Duodenal mucosa (tissue), 2 donors: ENCODE measurements at regions not wholly inside any gene's neighbourhood (a gene's known extent, or its start where the extent isn't known, plus 50 kb on each side); places are given as distances from the start of the nearest gene placed in this dataset.

Experiments used
- H3K27ac ChIP-seq: one replicate; pipeline ENCODE4 v1.7.0; 2013; ENCODE audit warnings: low read depth, low read length
- H3K27me3 ChIP-seq, 2 donors: one replicate each; pipeline ENCODE4 v1.7.0; 2013; ENCODE audit warnings: low read length in 2 of 2, control low read depth in 1 of 2; ENCODE audit not compliant: insufficient read depth in 2 of 2, control insufficient read depth in 1 of 2
- H3K36me3 ChIP-seq, 2 donors: one replicate each; pipeline ENCODE4 v1.7.0; 2013; ENCODE audit warnings: low read length in 2 of 2, control low read depth in 1 of 2; ENCODE audit not compliant: insufficient read depth in 2 of 2, control insufficient read depth in 1 of 2
- H3K4me1 ChIP-seq, 2 donors: one replicate each; pipeline ENCODE4 v1.7.0; 2013; ENCODE audit warnings: low read length in 2 of 2, control low read depth in 1 of 2; ENCODE audit not compliant: insufficient read depth in 2 of 2, control insufficient read depth in 1 of 2
- H3K4me3 ChIP-seq, 2 donors: one replicate each; pipeline ENCODE4 v1.7.0; 2013; ENCODE audit warnings: low read length in 2 of 2, low read depth in 1 of 2
- H3K9ac ChIP-seq, 2 donors: one replicate each; pipeline ENCODE4 v1.7.0; 2013; ENCODE audit warnings: low read length in 2 of 2, low read depth in 1 of 2
- H3K9me3 ChIP-seq, 2 donors: one replicate each; pipeline ENCODE4 v1.7.0; 2013; ENCODE audit warnings: low read length in 2 of 2, control low read depth in 1 of 2; ENCODE audit not compliant: control insufficient read depth in 1 of 2

DNA sequence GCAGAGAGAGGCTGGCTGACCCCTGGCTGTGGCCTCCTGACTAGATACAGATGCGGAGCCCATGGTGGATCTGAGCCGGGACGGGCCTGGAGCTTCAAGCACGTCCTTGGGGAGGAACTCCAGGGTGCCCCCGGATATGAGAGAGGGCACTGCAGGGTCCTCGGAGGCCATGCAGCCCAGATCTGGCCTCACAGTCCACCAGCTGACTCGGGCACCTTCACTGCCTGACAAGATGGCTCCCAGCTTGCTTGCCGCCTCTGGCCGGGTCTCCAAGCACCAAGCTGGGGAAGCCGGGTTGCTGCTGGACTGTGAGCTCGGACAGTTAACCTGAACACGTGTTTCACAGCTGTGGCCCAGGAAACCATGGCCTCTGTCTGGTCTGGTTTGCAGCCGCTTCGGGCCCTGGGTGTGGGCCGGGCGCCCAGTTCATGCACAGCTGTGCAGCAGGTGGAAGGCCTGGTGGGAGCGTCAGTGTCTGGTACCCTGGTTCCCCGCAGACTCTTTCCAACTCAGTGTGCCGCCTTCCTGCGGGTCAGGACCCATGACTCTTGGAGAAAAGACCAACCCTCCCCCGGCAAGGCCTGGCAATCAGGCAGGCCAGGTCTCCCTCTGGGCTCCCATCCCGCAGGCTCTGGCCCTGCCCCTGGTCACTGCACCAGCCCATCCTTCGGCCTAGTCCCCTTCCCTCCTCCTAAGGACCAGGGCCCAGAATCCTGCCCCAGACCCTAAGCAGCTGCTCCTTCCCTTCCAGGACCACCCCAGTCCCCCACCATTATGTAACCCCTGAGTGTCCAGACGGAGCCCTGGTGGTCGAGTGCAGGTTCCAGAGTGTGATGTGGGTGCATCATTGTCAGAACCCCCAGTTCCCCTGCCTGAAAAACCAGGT lies 74.6 kb upstream of the OTOS start:
- no peak overlapping the region for H3K4me3 ChIP-seq
- H3K9me3 ChIP-seq = no peaks in the 10 kb centered on the region
- no peaks in the 10 kb centered on the region for H3K4me1 ChIP-seq
- H3K27me3 ChIP-seq = no peaks in the 10 kb centered on the region
- H3K9ac ChIP-seq = no peak overlapping the region
- H3K36me3 ChIP-seq = no peaks in the 10 kb centered on the region
- H3K27ac ChIP-seq = no peak overlapping the region

DNA sequence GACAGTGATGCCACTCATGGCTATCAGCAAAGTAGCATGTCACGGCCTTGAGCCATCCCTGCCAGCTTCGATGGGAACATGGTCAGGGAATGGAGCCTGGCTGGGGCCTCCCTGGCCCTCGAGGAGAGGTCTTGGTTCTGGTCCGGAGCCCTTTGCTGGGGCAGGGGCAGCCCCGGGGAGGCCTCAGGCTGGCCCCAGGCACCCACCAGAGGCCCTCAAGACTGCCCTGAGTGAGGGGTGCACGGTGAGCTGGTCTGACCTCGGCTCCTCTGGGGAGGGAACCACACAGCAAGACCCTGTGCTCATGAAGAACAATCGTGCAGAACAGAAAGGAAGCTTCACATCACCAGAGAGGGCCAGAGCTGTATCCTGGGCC lies 75.2 kb upstream of the OTOS start:
- Histone ChIP-seq H3K9me3 (no peaks in the 10 kb centered on the region), H3K4me1 (no peaks in the 10 kb centered on the region), H3K27me3 (no peaks in the 10 kb centered on the region), H3K9ac (no peak overlapping the region), H3K36me3 (no peaks in the 10 kb centered on the region), H3K27ac (no peak overlapping the region), H3K4me3 (no peak overlapping the region)

DNA sequence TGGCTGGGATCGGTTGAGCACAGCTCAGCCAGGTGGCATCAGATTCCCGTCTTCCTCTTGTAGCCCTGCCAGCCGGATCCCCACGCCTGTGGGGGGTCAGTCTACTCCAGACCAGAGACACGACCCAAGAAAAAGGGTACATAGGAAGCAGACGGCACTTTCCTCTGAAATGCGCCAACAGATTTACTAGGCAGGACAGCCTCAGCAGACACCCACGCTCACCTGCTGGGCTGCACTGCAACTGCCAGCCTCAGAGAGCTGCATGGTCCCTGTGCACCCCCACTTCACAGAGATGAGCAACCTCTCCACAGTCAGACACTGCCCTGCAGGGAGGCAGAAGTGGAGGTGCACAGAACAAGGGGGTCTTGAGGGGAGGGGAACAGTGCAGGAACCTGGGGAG lies 75.7 kb upstream of the OTOS start:
- no peaks in the 10 kb centered on the region for H3K27me3 ChIP-seq
- no peaks in the 10 kb centered on the region for H3K9me3 ChIP-seq
- no peaks in the 10 kb centered on the region for H3K4me1 ChIP-seq
- no peak overlapping the region for H3K9ac ChIP-seq
- no peak overlapping the region for H3K27ac ChIP-seq
- no peak overlapping the region for H3K4me3 ChIP-seq
- H3K36me3 ChIP-seq = no peaks in the 10 kb centered on the region

DNA sequence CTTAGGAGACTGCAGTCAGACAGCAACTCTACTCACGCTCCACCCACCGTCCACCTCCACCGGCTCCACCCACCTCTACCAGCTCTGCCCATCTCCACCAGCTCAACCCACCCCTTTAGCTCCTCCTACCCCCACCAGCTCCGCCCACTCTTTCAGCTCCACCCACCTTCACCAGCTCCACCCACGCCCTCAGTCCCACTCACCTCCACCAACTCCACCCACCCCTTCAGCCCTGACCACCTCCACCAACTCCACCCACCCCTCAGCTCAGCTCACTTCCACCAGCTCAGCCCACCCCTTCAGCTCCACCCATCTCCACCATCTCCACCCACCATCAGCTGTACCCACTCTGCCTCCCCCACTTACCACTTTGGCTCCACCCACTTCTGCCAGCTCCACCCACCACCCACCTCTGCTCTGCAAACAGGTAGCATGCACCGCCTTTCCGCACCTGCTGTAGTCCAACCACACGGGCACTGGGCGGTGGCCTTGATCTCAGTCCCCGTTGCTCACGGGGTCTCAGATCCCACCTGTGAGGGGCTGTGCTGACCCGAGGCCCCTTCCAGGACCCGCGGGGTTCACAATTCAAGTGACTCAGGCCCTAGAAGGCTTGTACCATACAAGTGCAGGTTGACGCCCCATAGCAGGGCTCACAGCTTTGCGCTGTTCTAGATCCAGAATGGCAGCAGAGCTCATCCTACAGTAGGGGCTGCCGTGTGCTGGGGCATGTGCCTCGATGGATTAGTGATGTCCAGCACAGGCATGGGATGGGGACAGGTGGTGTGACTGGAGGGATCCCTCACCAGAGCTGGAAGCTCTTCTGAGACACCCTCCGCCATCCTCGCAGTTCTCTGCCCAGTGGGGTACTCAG lies 77.2 kb upstream of the OTOS start:
- Histone ChIP-seq H3K27ac (no peak overlapping the region), H3K36me3 (no peaks in the 10 kb centered on the region), H3K27me3 (no peaks in the 10 kb centered on the region), H3K4me1 (no peaks in the 10 kb centered on the region), H3K4me3 (no peak overlapping the region), H3K9me3 (no peaks in the 10 kb centered on the region), H3K9ac (no peak overlapping the region)

DNA sequence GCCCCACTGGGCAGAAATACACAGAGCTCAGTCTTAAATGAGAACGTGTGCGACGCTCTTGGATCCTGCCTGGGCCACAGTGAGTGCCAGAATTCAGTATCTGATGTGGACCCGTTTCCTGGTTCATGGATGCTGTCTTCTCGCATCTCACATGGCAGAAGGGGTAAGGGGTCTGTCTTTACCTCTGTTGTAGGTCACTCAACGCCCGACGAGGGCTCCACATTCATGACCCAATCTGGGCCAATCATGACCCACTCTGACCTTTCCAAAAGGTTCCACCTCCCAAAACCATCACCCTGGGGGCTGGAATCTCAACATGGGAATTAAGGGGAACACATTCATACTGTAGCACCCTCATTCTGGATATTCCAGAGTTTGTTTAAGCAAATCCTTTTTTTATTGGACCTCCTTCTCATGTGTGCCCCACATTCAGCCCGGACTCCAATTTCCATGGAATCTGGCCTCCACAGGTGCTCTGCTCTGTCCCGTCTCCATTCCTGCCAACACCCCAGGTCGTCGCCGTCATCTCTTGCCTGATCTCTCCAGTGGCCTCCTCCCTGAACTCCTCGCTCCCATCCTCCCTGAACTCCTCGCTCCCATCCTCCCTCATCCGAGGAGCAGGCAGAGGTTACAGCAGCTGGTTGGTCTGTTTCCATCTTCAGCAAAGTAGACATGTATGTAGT lies 78.9 kb upstream of the OTOS start:
- Histone ChIP-seq H3K36me3 (no peaks in the 10 kb centered on the region), H3K9me3 (no peaks in the 10 kb centered on the region), H3K27me3 (no peaks in the 10 kb centered on the region), H3K9ac (no peak overlapping the region), H3K4me1 (no peaks in the 10 kb centered on the region), H3K4me3 (no peak overlapping the region), H3K27ac (no peak overlapping the region)

DNA sequence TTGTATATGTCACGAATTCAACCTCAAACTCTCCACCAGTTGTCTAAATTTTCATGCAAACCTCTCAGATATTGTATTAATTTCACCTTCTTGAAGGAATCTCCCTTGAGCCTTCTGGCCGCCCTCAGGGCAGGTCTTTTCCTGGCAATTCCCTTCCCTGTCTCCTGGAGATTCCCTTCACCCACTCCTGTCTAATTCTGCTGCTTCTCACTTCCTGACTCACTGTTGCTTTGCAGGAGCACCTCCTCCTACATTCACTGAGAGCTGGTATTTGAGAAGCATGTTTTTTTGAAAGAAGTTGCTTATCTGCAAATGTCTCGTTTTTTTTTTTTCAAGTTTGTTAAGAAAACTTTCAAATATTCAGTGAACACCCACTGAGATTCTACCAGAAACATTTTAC lies 79.9 kb upstream of the OTOS start:
- H3K27me3 ChIP-seq = peaks cover 4 to 5% of the 10 kb centered on the region in 2 donors
- H3K27ac ChIP-seq = no peak overlapping the region
- no peak overlapping the region for H3K9ac ChIP-seq
- H3K4me1 ChIP-seq = no peaks in the 10 kb centered on the region
- no peaks in the 10 kb centered on the region for H3K36me3 ChIP-seq
- no peaks in the 10 kb centered on the region for H3K9me3 ChIP-seq
- H3K4me3 ChIP-seq = no peak overlapping the region

DNA sequence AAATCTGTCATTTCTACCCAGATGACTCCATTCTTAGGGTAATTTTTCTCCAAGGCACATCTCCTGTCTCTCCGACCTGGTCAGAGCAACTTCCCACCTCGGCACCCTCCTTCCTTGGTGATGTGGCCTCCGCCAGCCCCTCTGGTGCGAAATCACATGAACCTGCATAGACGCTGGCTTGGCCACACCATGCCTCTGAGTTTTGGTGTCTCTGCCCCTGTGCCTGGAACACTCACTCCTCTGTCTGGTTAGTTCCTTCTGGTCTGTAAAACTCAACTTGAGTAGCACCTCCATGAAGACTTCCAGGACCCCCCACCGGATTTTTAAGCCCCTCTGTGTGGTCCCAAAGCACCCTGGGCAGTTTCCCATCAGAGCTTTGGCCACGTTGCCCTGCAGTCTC lies 83.2 kb upstream of the OTOS start:
- H3K36me3 ChIP-seq = no peaks in the 10 kb centered on the region
- H3K27ac ChIP-seq = no peak overlapping the region
- no peak overlapping the region for H3K9ac ChIP-seq
- H3K27me3 ChIP-seq = peaks cover 4 to 5% of the 10 kb centered on the region in 2 donors
- no peaks in the 10 kb centered on the region for H3K4me1 ChIP-seq
- H3K9me3 ChIP-seq = no peaks in the 10 kb centered on the region
- H3K4me3 ChIP-seq = no peak overlapping the region

DNA sequence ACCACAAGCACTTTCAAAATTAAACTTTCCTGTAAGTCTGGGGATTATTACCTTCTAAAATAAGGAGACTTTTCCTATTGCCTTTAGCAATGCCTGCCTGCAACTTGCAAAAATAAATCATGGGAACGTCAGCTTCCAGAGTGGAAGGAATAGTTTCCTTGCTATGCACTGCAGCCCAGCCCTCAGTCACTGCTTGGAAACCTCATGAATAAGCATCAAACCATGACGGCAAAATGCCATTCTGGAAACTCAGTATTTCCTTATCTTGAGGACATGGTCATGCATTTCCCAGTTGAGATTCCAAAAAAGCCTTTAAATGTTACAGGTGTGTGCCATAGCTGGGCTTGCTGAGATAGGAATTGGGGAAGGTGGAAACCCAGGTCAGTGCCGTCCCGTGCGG lies 84.2 kb upstream of the OTOS start:
- Histone ChIP-seq H3K9ac (no peak overlapping the region), H3K36me3 (no peaks in the 10 kb centered on the region), H3K4me1 (no peaks in the 10 kb centered on the region), H3K27me3 (peaks cover 4 to 5% of the 10 kb centered on the region in 2 donors), H3K9me3 (no peaks in the 10 kb centered on the region), H3K27ac (no peak overlapping the region), H3K4me3 (no peak overlapping the region)

DNA sequence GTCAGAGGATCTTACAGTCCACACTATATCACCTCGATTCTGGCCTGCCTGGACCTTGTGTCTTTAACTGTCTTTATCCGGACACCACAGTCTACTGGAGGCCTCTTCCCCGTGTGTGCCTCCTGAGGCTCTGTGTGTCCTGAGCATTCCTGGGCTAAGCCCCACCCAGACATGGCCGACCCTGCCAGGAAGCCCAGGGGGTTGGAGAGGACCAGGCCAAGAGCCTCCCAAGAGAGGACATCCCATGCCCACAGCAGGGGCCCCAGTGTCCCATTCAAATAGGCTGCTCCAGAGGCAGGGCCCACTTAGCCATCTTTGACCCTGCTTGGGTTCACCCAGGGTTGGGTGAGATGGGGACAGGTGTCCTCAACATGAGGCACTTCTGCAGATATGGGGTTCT lies 84.7 kb upstream of the OTOS start:
- Histone ChIP-seq H3K4me3 (no peak overlapping the region), H3K9ac (no peak overlapping the region), H3K9me3 (no peaks in the 10 kb centered on the region), H3K36me3 (no peaks in the 10 kb centered on the region), H3K27ac (no peak overlapping the region), H3K27me3 (peaks cover 4 to 5% of the 10 kb centered on the region in 2 donors), H3K4me1 (no peaks in the 10 kb centered on the region)
